HG02610 (cell line): ENCODE measurements at regions not wholly inside any gene's neighbourhood (a gene's known extent, or its start where the extent isn't known, plus 50 kb on each side); places are given as distances from the start of the nearest gene placed in this dataset.

Experiments
- ATAC-seq: cut with Tn5 transposase; IDR thresholded peaks from one replicate; pipeline ENCODE4 v1.9.1; 2021; ENCODE audit warnings: mild to moderate bottlenecking, moderate library complexity; ENCODE audit not compliant: unreplicated experiment

- no peak for ATAC-seq
Measured at GRCh38 chr13:63972328-63972727, 2556.7 kb upstream of the PCDH20 start.

GRCh38 chr13:63954683-63955082, 2539.0 kb upstream of the PCDH20 start:
- ATAC-seq: no peak

- no peak for ATAC-seq
Measured at GRCh38 chr13:63948045-63948444, 2532.4 kb upstream of the PCDH20 start.

- no peak for ATAC-seq
Measured at GRCh38 chr13:63944911-63945310, 2529.3 kb upstream of the PCDH20 start.

GRCh38 chr13:63942372-63942771, 2526.7 kb upstream of the PCDH20 start:
- ATAC-seq: no peak

GRCh38 chr13:63938851-63939250, 2523.2 kb upstream of the PCDH20 start:
- ATAC-seq: no peak

GRCh38 chr13:63910511-63910910, 2494.9 kb upstream of the PCDH20 start:
- no peak for ATAC-seq

GRCh38 chr13:63909726-63910375, 2494.2 kb upstream of the PCDH20 start:
- no peak for ATAC-seq

- no peak for ATAC-seq
Measured at GRCh38 chr13:63902141-63902540, 2486.5 kb upstream of the PCDH20 start.

GRCh38 chr13:63901630-63902029, 2486.0 kb upstream of the PCDH20 start:
- ATAC-seq: no peak

- ATAC-seq: no peak
Measured at GRCh38 chr13:63900406-63900805, 2484.8 kb upstream of the PCDH20 start.

GRCh38 chr13:63896321-63896720, 2480.7 kb upstream of the PCDH20 start:
- ATAC-seq: no peak

- no peak for ATAC-seq
Measured at GRCh38 chr13:63882052-63882451, 2466.4 kb upstream of the PCDH20 start.

- ATAC-seq: no peak
Measured at GRCh38 chr13:63880705-63881104, 2465.1 kb upstream of the PCDH20 start.

GRCh38 chr13:63873936-63874335, 2458.3 kb upstream of the PCDH20 start:
- ATAC-seq: no peak

- ATAC-seq: no peak
Measured at GRCh38 chr13:63864171-63864902, 2448.7 kb upstream of the PCDH20 start.

GRCh38 chr13:63855457-63856118, 2439.9 kb upstream of the PCDH20 start:
- ATAC-seq: no peak

GRCh38 chr13:63853816-63854215, 2438.2 kb upstream of the PCDH20 start:
- no peak for ATAC-seq

GRCh38 chr13:63851526-63851925, 2435.9 kb upstream of the PCDH20 start:
- no peak for ATAC-seq

GRCh38 chr13:63843766-63844699, 2428.4 kb upstream of the PCDH20 start:
- ATAC-seq: no peak

- no peak for ATAC-seq
Measured at GRCh38 chr13:63842102-63842501, 2426.5 kb upstream of the PCDH20 start.
